ENCODE measurements at regions not wholly inside any gene's neighbourhood (a gene's known extent, or its start where the extent isn't known, plus 50 kb on each side); places are given as distances from the start of the nearest gene placed in this dataset.

DNA sequence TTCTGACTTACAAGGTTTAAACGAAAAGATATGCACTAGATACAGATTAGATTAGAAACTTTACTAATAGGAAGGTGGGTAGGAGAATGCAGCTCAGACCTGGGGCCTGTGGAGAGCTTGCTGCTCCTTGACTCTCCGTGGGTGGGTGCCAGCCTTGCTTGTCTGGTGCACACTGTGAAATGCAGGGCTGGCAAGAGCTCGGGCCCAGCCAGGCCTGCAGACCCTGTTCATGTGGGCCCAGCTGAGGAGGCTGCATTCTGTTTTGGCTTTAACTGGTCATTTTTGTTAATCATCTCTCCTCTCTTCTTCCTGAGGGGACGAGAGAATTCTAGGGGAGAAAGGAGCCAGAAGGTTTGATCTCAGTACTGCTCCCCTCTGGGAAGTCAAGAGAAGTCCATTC, 325.4 kb downstream of the QKI start:
- Histone ChIP-seq H3K9ac (ENCODE audit: low read length) (no peak overlapping the region), H3K4me2 (ENCODE audit: low read length) (no peak overlapping the region), H3K36me3 (ENCODE audit: control insufficient read depth in 1 of 2, insufficient read depth in 2 of 2, low read length in 2 of 2) (no peaks in the 10 kb centered on the region), H4K20me1 (ENCODE audit: insufficient read depth) (no peaks in the 10 kb centered on the region), H3K79me2 (ENCODE audit: insufficient read depth, low read length) (no peaks in the 10 kb centered on the region), H3K27me3 (ENCODE audit: insufficient read depth, low read length) (no peaks in the 10 kb centered on the region), H3K9me2 (ENCODE audit: insufficient read depth) (no peaks in the 10 kb centered on the region), H2AFZ (ENCODE audit: low read depth, low read length, poor library complexity, severe bottlenecking) (no peak overlapping the region), H3K4me3 (replicated peaks in 1 of 2; ENCODE audit: low read depth in 1 of 2, low read length in 2 of 2) (no peak overlapping the region), H3K9me3 (ENCODE audit: control insufficient read depth in 1 of 2, insufficient read depth in 1 of 2, low read depth in 1 of 2, low read length in 2 of 2) (no peaks in the 10 kb centered on the region), H3K4me1 (ENCODE audit: control insufficient read depth in 1 of 2, insufficient read depth in 2 of 2, low read length in 2 of 2) (no peaks in the 10 kb centered on the region), H3K27ac (ENCODE audit: low read depth, low read length) (no peak overlapping the region)
- ChIA-PET POLR2A (no interaction called here), RAD21 (ENCODE audit: low non-redundant PET in 1 of 2, low total read pairs in 2 of 2, uncharacterized antibody in 2 of 2, unreplicated experiment in 2 of 2) (no interaction called here), CTCF (no interaction called here)
- BruUV-seq (replicated peaks), result no TSS peak
- TF ChIP-seq, protein P1, sequence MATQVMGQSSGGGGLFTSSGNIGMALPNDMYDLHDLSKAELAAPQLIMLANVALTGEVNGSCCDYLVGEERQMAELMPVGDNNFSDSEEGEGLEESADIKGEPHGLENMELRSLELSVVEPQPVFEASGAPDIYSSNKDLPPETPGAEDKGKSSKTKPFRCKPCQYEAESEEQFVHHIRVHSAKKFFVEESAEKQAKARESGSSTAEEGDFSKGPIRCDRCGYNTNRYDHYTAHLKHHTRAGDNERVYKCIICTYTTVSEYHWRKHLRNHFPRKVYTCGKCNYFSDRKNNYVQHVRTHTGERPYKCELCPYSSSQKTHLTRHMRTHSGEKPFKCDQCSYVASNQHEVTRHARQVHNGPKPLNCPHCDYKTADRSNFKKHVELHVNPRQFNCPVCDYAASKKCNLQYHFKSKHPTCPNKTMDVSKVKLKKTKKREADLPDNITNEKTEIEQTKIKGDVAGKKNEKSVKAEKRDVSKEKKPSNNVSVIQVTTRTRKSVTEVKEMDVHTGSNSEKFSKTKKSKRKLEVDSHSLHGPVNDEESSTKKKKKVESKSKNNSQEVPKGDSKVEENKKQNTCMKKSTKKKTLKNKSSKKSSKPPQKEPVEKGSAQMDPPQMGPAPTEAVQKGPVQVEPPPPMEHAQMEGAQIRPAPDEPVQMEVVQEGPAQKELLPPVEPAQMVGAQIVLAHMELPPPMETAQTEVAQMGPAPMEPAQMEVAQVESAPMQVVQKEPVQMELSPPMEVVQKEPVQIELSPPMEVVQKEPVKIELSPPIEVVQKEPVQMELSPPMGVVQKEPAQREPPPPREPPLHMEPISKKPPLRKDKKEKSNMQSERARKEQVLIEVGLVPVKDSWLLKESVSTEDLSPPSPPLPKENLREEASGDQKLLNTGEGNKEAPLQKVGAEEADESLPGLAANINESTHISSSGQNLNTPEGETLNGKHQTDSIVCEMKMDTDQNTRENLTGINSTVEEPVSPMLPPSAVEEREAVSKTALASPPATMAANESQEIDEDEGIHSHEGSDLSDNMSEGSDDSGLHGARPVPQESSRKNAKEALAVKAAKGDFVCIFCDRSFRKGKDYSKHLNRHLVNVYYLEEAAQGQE (IDR thresholded peaks at IDR 0.05; ENCODE audit: low read depth), result no peak
- TF ChIP-seq POLR2AphosphoS5 (IDR thresholded peaks at IDR 0.05; ENCODE audit: low read depth, low read length) (no peak), CEBPB (IDR thresholded peaks at IDR 0.05; ENCODE audit: low read depth) (no peak), RAD21 (IDR thresholded peaks at IDR 0.05; ENCODE audit: low read depth) (no peak), POLR2A (IDR thresholded peaks at IDR 0.05; ENCODE audit: borderline replicate concordance, extremely low read depth, insufficient read depth, insufficient read length) (no peak), ELF1 (IDR thresholded peaks at IDR 0.05; ENCODE audit: borderline replicate concordance, low read depth) (no peak), SIN3A (IDR thresholded peaks at IDR 0.05; ENCODE audit: low read depth) (no peak), CTCF (IDR thresholded peaks at IDR 0.05 in 2 of 3, conservative IDR thresholded peaks at IDR 0.05 in 1 of 3; ENCODE audit: borderline replicate concordance in 1 of 3, insufficient read depth in 1 of 3, low read depth in 2 of 3, low read length in 2 of 3) (no peak), SP1 (IDR thresholded peaks at IDR 0.05; ENCODE audit: low read depth) (no peak), EZH2 (IDR thresholded peaks at IDR 0.05) (no peak), EZH2phosphoT487 (IDR thresholded peaks at IDR 0.05; ENCODE audit: borderline replicate concordance) (no peak), ZNF274 (IDR thresholded peaks at IDR 0.05; ENCODE audit: low read depth, low read length) (no peak), MAX (IDR thresholded peaks at IDR 0.05) (no peak), ZBTB33 (IDR thresholded peaks at IDR 0.05; ENCODE audit: extremely low read depth, insufficient replicate concordance, low read length) (no peak), ZFX (IDR thresholded peaks at IDR 0.05) (no peak), FOSL1 (IDR thresholded peaks at IDR 0.05; ENCODE audit: low read depth) (no peak), EGR1 (IDR thresholded peaks at IDR 0.05; ENCODE audit: low read depth) (no peak), YY1 (IDR thresholded peaks at IDR 0.05; ENCODE audit: extremely low read depth, insufficient replicate concordance, low read depth, low read length) (no peak), CBX3 (IDR thresholded peaks at IDR 0.05; ENCODE audit: low read depth) (no peak), SRF (IDR thresholded peaks at IDR 0.05; ENCODE audit: low read depth) (no peak)
- ATAC-seq (no peak), DNase-seq (ENCODE audit: low read depth, low spot score) (no peak)
- intact Hi-C loops (cut with micrococcal nuclease), result no loop called here
